SU-DHL-6 (cell line): ENCODE measurements at regions not wholly inside any gene's neighbourhood (a gene's known extent, or its start where the extent isn't known, plus 50 kb on each side); places are given as distances from the start of the nearest gene placed in this dataset.

Experiments
- CTCF ChIP-seq: fragments of 200-600 bp; sonication (generic); IDR thresholded peaks from one replicate; pipeline ENCODE4 v1.5.1; 2017; ENCODE audit warnings: antibody characterized with exemption, mild to moderate bottlenecking, low read length, moderate library complexity; ENCODE audit not compliant: insufficient read depth, poor library complexity, severe bottlenecking
- EZH2phosphoT487 ChIP-seq: fragments of 200-600 bp; sonication (generic), shearing (Covaris generic); conservative IDR thresholded peaks from 2 replicates; pipeline ENCODE4 v1.6.1; 2018; ENCODE audit warnings: mild to moderate bottlenecking, antibody characterized with exemption, low read length, moderate library complexity, mixed read lengths

DNA sequence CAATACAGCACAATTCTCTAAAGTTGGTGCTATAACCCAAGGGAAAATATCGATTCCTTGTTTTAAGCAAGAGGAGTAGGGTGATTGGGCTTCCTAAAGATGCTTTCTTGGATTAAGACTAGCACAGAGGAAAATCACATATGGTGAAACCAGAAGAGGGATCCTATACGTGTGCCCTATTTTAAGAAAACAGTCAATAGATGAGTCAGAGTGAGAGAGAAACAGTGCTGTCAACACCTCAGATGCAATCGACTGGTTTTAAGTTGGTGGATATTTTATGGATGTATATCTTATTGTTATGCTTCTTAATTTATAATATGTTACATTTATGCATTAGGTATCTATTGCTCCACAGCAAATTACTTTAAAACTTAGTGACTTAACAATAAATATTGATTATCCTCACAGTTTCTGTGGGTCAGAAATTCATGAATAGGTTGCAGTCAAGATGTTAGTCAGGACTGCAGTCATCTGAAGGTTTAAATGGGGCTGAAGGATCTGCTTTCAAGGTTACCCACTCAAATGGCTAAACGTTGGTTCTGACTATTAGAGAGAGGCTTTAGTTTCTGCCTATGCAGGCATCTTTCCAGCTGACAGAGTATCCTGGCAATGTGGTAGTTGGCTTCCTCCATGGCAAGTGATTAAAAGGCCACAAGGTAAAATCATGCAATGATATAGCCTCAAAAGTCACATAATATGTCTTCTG is 61.6 kb upstream of the DEPDC1 start:
- TF ChIP-seq EZH2phosphoT487 (no peak), CTCF (no peak)
